ENCODE measurements at regions not wholly inside any gene's neighbourhood (a gene's known extent, or its start where the extent isn't known, plus 50 kb on each side); places are given as distances from the start of the nearest gene placed in this dataset.
"Not testable (repeated sequence)": the region's sequence is repeated elsewhere in the genome, so short reads cannot be mapped to it uniquely, and the experiment has no call there.

- H3K36me3 ChIP-seq (replicated peaks in 1 of 2; ENCODE audit: control insufficient read depth in 1 of 2, insufficient read depth in 2 of 2, low read length in 2 of 2); intact Hi-C loops (cut with micrococcal nuclease; ENCODE audit: unreplicated experiment); H3K27me3 ChIP-seq (ENCODE audit: control insufficient read depth in 1 of 2, insufficient read depth in 2 of 2, low read length in 2 of 2); in situ Hi-C loops (cut with HindIII; ENCODE audit: extremely low pct_ligation_motif_present, low pct_unique_long_range_greater_than_20kb); DNase-seq (ENCODE audit: low spot score); H3K4me1 ChIP-seq (ENCODE audit: insufficient read depth, low read length); H4K20me1 ChIP-seq (ENCODE audit: insufficient read depth, low read length); H3K9me3 ChIP-seq (ENCODE audit: low read length); CTCF ChIA-PET (ENCODE audit: low intra/inter-chr PET ratio, low total read pairs); POLR2A ChIA-PET; H3K9ac ChIP-seq (ENCODE audit: insufficient read depth, low read depth, low read length); H3K79me2 ChIP-seq (ENCODE audit: insufficient read depth, low read length); H3K4me2 ChIP-seq (ENCODE audit: low read depth, low read length); BruUV-seq (replicated peaks); H3K4me3 ChIP-seq (replicated peaks in 1 of 3; ENCODE audit: insufficient read depth in 1 of 3, low read depth in 2 of 3, low read length in 3 of 3); H2AFZ ChIP-seq (ENCODE audit: low read length); H3K27ac ChIP-seq (ENCODE audit: extremely low read length, insufficient read depth, low read length); ATAC-seq; FAIRE-seq: not testable (repeated sequence)
- no CpG with 5 or more reads among the region's 1 CpG for WGBS (ENCODE audit: low lambda C conversion rate)
Measured at GRCh38 chr2:87254562-87254961, 232.9 kb upstream of the PLGLB1 start.

GRCh38 chr2:87255410-87255809, 233.8 kb upstream of the PLGLB1 start:
- CTCF ChIA-PET (ENCODE audit: low intra/inter-chr PET ratio, low total read pairs); H3K27ac ChIP-seq (ENCODE audit: extremely low read length, insufficient read depth, low read length); H3K9ac ChIP-seq (ENCODE audit: insufficient read depth, low read depth, low read length); H3K79me2 ChIP-seq (ENCODE audit: insufficient read depth, low read length); FAIRE-seq; H3K4me1 ChIP-seq (ENCODE audit: insufficient read depth, low read length); POLR2A ChIA-PET; H3K9me3 ChIP-seq (ENCODE audit: low read length); H3K36me3 ChIP-seq (replicated peaks in 1 of 2; ENCODE audit: control insufficient read depth in 1 of 2, insufficient read depth in 2 of 2, low read length in 2 of 2); H4K20me1 ChIP-seq (ENCODE audit: insufficient read depth, low read length); intact Hi-C loops (cut with micrococcal nuclease; ENCODE audit: unreplicated experiment); DNase-seq (ENCODE audit: low spot score); BruUV-seq (replicated peaks); H3K27me3 ChIP-seq (ENCODE audit: control insufficient read depth in 1 of 2, insufficient read depth in 2 of 2, low read length in 2 of 2); in situ Hi-C loops (cut with HindIII; ENCODE audit: extremely low pct_ligation_motif_present, low pct_unique_long_range_greater_than_20kb); H3K4me2 ChIP-seq (ENCODE audit: low read depth, low read length); H3K4me3 ChIP-seq (replicated peaks in 1 of 3; ENCODE audit: insufficient read depth in 1 of 3, low read depth in 2 of 3, low read length in 3 of 3); H2AFZ ChIP-seq (ENCODE audit: low read length); ATAC-seq: not testable (repeated sequence)
- WGBS (ENCODE audit: low lambda C conversion rate): 67% methylated on average over 13 of the region's 14 CpGs

GRCh38 chr2:87258887-87259286, 237.2 kb upstream of the PLGLB1 start:
- WGBS (ENCODE audit: low lambda C conversion rate): no CpG with 5 or more reads among the region's 7 CpGs
- ATAC-seq; H3K27me3 ChIP-seq (ENCODE audit: control insufficient read depth in 1 of 2, insufficient read depth in 2 of 2, low read length in 2 of 2); H3K4me1 ChIP-seq (ENCODE audit: insufficient read depth, low read length); H3K9ac ChIP-seq (ENCODE audit: insufficient read depth, low read depth, low read length); FAIRE-seq; CTCF ChIA-PET (ENCODE audit: low intra/inter-chr PET ratio, low total read pairs); in situ Hi-C loops (cut with HindIII; ENCODE audit: extremely low pct_ligation_motif_present, low pct_unique_long_range_greater_than_20kb); DNase-seq (ENCODE audit: low spot score); POLR2A ChIA-PET; BruUV-seq (replicated peaks); intact Hi-C loops (cut with micrococcal nuclease; ENCODE audit: unreplicated experiment); H3K9me3 ChIP-seq (ENCODE audit: low read length); H3K79me2 ChIP-seq (ENCODE audit: insufficient read depth, low read length); H4K20me1 ChIP-seq (ENCODE audit: insufficient read depth, low read length); H2AFZ ChIP-seq (ENCODE audit: low read length); H3K4me2 ChIP-seq (ENCODE audit: low read depth, low read length); H3K27ac ChIP-seq (ENCODE audit: extremely low read length, insufficient read depth, low read length); H3K36me3 ChIP-seq (replicated peaks in 1 of 2; ENCODE audit: control insufficient read depth in 1 of 2, insufficient read depth in 2 of 2, low read length in 2 of 2); H3K4me3 ChIP-seq (replicated peaks in 1 of 3; ENCODE audit: insufficient read depth in 1 of 3, low read depth in 2 of 3, low read length in 3 of 3): not testable (repeated sequence)

GRCh38 chr2:87262184-87262702, 240.6 kb upstream of the PLGLB1 start:
- BruUV-seq (replicated peaks); H3K9ac ChIP-seq (ENCODE audit: insufficient read depth, low read depth, low read length); POLR2A ChIA-PET; ATAC-seq; DNase-seq (ENCODE audit: low spot score); H3K36me3 ChIP-seq (replicated peaks in 1 of 2; ENCODE audit: control insufficient read depth in 1 of 2, insufficient read depth in 2 of 2, low read length in 2 of 2); H3K4me3 ChIP-seq (replicated peaks in 1 of 3; ENCODE audit: insufficient read depth in 1 of 3, low read depth in 2 of 3, low read length in 3 of 3); in situ Hi-C loops (cut with HindIII; ENCODE audit: extremely low pct_ligation_motif_present, low pct_unique_long_range_greater_than_20kb); H3K79me2 ChIP-seq (ENCODE audit: insufficient read depth, low read length); H3K4me2 ChIP-seq (ENCODE audit: low read depth, low read length); H3K9me3 ChIP-seq (ENCODE audit: low read length); CTCF ChIA-PET (ENCODE audit: low intra/inter-chr PET ratio, low total read pairs); H4K20me1 ChIP-seq (ENCODE audit: insufficient read depth, low read length); H3K4me1 ChIP-seq (ENCODE audit: insufficient read depth, low read length); intact Hi-C loops (cut with micrococcal nuclease; ENCODE audit: unreplicated experiment); H3K27me3 ChIP-seq (ENCODE audit: control insufficient read depth in 1 of 2, insufficient read depth in 2 of 2, low read length in 2 of 2); H2AFZ ChIP-seq (ENCODE audit: low read length); H3K27ac ChIP-seq (ENCODE audit: extremely low read length, insufficient read depth, low read length): not testable (repeated sequence)
- FAIRE-seq: peak; percentile 60
- 38% methylated on average over 3 of the region's 4 CpGs for WGBS (ENCODE audit: low lambda C conversion rate)
